HUES6 (cell line): ENCODE measurements at regions not wholly inside any gene's neighbourhood (a gene's known extent, or its start where the extent isn't known, plus 50 kb on each side); places are given as distances from the start of the nearest gene placed in this dataset.

Experiments used
- H3K27ac ChIP-seq: 2 replicates; pipeline ENCODE4 v1.7.0; 2013; ENCODE audit warnings: low read depth, mild to moderate bottlenecking, low read length, inconsistent platforms
- H3K27me3 ChIP-seq: 2 replicates; pipeline ENCODE4 v1.6.1; 2013; ENCODE audit warnings: low read length; ENCODE audit not compliant: control insufficient read depth, insufficient read depth
- H3K36me3 ChIP-seq: 2 replicates; pipeline ENCODE4 v1.6.1; 2013; ENCODE audit warnings: low read length; ENCODE audit not compliant: control insufficient read depth, insufficient read depth
- H3K4me1 ChIP-seq: 2 replicates; pipeline ENCODE4 v1.6.1; 2013; ENCODE audit warnings: low read length; ENCODE audit not compliant: control insufficient read depth, insufficient read depth
- H3K4me3 ChIP-seq: 2 replicates; pipeline ENCODE4 v1.5.1; 2013; ENCODE audit warnings: low read depth, low read length
- H3K9ac ChIP-seq: one replicate; pipeline ENCODE4 v1.6.1; 2013; ENCODE audit warnings: mild to moderate bottlenecking, low read length
- H3K9me3 ChIP-seq: 2 replicates; pipeline ENCODE4 v1.6.1; 2013; ENCODE audit warnings: low read depth, low read length; ENCODE audit not compliant: control insufficient read depth, insufficient read depth

DNA sequence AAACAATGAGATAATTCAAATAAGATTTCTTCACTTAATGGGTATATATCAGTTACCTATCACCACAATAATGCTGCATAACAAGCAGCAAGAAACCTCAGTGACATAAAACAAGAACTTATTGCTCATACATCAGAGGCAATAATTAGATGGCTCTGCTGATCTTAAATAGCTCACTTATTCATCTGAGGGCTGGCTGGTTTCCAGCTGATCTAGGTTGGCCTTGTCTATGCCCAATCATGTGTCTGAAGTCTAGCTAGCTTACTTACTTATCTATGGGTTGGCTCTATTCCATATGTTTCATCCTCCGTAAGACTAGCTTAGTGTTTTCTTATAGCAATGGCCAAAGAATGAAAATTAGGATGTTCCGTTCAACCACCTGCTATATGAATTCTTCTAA is 109.4 kb upstream of the AGTR1 start:
- Histone ChIP-seq H3K27ac (no peak overlapping the region), H3K9ac (no peak overlapping the region), H3K4me3 (no peak overlapping the region), H3K36me3 (no peaks in the 10 kb centered on the region), H3K27me3 (no peaks in the 10 kb centered on the region), H3K4me1 (no peaks in the 10 kb centered on the region), H3K9me3 (no peaks in the 10 kb centered on the region)

DNA sequence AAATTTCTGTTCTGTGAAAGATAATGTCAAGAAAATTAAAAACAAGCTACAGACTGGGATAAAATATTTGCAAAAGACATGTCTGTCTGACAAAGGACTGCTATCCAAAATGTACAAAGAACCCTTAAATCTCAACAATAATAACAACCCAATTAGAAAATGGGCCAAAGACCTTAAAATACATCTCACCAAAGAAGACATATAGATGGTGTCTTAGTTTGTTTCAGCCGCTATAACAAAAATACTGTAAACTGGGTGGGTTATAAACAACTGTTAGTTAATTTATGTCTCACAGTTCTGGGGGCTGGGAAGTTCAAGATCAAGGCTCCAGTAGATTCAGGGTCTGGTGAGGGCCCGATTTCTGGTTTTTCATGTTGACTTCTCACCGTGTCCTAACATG is 106.2 kb upstream of the AGTR1 start:
- H3K27ac ChIP-seq = no peak overlapping the region
- H3K4me1 ChIP-seq = no peaks in the 10 kb centered on the region
- H3K27me3 ChIP-seq = no peaks in the 10 kb centered on the region
- no peak overlapping the region for H3K9ac ChIP-seq
- H3K9me3 ChIP-seq = no peaks in the 10 kb centered on the region
- H3K36me3 ChIP-seq = no peaks in the 10 kb centered on the region
- H3K4me3 ChIP-seq = no peak overlapping the region

- Histone ChIP-seq H3K27ac (no peak overlapping the region), H3K36me3 (no peaks in the 10 kb centered on the region), H3K4me3 (no peak overlapping the region), H3K9ac (no peak overlapping the region), H3K4me1 (no peaks in the 10 kb centered on the region), H3K9me3 (no peaks in the 10 kb centered on the region), H3K27me3 (no peaks in the 10 kb centered on the region)
These were observed 99.1 kb upstream of the AGTR1 start for GRCh38 chr3:148598619-148599018.

GRCh38 chr3:148599481-148599880 is 98.2 kb upstream of the AGTR1 start:
- Histone ChIP-seq H3K9me3 (no peaks in the 10 kb centered on the region), H3K4me3 (no peak overlapping the region), H3K27me3 (no peaks in the 10 kb centered on the region), H3K9ac (no peak overlapping the region), H3K4me1 (no peaks in the 10 kb centered on the region), H3K36me3 (no peaks in the 10 kb centered on the region), H3K27ac (no peak overlapping the region)

GRCh38 chr3:148600440-148600839 is 97.3 kb upstream of the AGTR1 start:
- H3K4me3 ChIP-seq = no peak overlapping the region
- H3K36me3 ChIP-seq = no peaks in the 10 kb centered on the region
- no peak overlapping the region for H3K27ac ChIP-seq
- no peak overlapping the region for H3K9ac ChIP-seq
- no peaks in the 10 kb centered on the region for H3K4me1 ChIP-seq
- no peaks in the 10 kb centered on the region for H3K27me3 ChIP-seq
- no peaks in the 10 kb centered on the region for H3K9me3 ChIP-seq

GRCh38 chr3:148600902-148601765 is 96.6 kb upstream of the AGTR1 start:
- no peaks in the 10 kb centered on the region for H3K27me3 ChIP-seq
- H3K27ac ChIP-seq = no peak overlapping the region
- H3K36me3 ChIP-seq = no peaks in the 10 kb centered on the region
- no peak overlapping the region for H3K4me3 ChIP-seq
- no peaks in the 10 kb centered on the region for H3K4me1 ChIP-seq
- H3K9me3 ChIP-seq = no peaks in the 10 kb centered on the region
- peak overlapping the region; percentile 19 for H3K9ac ChIP-seq

DNA sequence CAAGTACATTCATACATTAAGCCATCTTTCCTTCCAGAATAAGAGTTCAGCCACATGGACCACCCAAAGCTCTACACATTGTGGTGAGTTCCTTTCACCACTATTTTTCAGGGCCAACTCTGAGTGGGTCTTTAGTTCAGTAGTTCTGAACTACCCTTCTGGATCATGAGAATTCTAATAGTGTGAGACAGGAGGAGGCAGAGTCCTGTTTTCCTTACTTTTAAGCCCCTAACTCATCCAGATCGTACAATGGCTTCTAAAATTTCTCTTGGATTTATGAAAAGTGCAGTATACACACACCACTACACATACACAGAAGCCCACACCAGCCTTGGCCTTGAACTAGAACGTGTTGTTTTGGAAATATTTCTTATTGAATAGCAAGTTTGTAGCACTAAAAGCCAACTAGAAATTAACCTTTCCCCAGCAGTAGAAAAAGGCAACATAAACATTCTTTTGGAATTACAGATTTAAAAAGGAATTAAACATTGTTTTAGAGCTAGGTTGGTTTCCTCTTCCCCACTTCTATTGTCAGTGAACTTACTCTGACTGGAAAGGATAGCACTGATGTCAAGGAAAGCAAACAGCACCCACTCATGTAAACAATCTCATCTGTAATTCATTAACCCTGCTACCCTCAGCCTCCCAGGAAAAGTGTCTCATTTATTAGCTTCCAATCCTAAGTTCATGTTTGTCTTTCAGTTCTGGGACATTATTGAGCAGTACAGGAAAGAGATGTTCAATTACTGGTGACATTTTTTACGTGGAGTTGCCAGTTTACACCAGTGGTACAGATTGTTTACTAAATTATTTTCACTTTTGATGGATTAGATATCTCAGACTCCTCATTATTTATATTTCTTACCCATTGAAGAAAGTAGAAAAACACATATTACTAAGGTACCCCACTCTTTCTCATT is 95.7 kb upstream of the AGTR1 start:
- no peak overlapping the region for H3K9ac ChIP-seq
- H3K4me3 ChIP-seq = no peak overlapping the region
- no peaks in the 10 kb centered on the region for H3K27me3 ChIP-seq
- H3K36me3 ChIP-seq = no peaks in the 10 kb centered on the region
- H3K27ac ChIP-seq = no peak overlapping the region
- H3K9me3 ChIP-seq = no peaks in the 10 kb centered on the region
- H3K4me1 ChIP-seq = no peaks in the 10 kb centered on the region

DNA sequence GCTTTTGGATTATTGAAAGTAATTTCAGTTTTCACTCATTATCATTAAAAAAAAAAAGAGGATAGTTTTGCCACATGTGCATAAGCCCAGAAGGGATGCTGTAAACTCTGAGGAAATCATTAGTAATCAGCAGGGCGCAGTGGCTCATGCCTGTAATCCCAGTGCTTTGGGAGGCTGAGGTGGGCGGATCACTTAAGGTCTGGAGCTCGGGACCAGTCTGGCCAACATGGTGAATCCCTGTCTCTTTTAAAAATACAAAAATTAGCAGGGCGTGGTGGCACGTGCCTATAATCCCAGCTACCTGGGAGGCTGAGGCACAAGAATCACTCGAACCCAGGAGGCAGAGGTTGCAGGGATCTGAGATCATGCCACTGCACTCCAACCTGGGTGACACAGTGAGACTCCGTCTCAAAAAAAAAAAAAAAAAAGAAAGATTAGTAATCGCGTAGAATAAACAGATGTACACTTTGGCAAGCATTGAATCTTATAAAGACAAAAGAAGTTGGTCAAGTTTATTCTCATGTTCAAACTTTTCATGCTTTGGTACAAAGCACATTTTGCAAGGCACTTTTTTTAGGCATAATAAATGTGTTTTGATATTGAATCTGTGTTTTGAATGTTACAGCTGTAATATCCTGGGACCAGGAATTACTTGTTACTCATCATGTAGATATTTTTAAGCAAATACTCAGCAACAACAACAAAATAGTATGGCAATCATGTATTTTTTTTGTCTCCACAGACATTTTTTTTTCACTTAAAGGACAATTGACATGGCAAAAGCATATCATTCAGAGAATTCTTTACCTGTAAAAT is 93.2 kb upstream of the AGTR1 start:
- no peaks in the 10 kb centered on the region for H3K9me3 ChIP-seq
- H3K27ac ChIP-seq = no peak overlapping the region
- no peaks in the 10 kb centered on the region for H3K36me3 ChIP-seq
- no peak overlapping the region for H3K4me3 ChIP-seq
- H3K27me3 ChIP-seq = no peaks in the 10 kb centered on the region
- H3K4me1 ChIP-seq = no peaks in the 10 kb centered on the region
- H3K9ac ChIP-seq = no peak overlapping the region

- H3K4me1 ChIP-seq = no peaks in the 10 kb centered on the region
- no peak overlapping the region for H3K4me3 ChIP-seq
- H3K27ac ChIP-seq = no peak overlapping the region
- H3K9me3 ChIP-seq = no peaks in the 10 kb centered on the region
- H3K36me3 ChIP-seq = no peaks in the 10 kb centered on the region
- no peak overlapping the region for H3K9ac ChIP-seq
- no peaks in the 10 kb centered on the region for H3K27me3 ChIP-seq
These were observed 92.2 kb upstream of the AGTR1 start for GRCh38 chr3:148605521-148605920.

DNA sequence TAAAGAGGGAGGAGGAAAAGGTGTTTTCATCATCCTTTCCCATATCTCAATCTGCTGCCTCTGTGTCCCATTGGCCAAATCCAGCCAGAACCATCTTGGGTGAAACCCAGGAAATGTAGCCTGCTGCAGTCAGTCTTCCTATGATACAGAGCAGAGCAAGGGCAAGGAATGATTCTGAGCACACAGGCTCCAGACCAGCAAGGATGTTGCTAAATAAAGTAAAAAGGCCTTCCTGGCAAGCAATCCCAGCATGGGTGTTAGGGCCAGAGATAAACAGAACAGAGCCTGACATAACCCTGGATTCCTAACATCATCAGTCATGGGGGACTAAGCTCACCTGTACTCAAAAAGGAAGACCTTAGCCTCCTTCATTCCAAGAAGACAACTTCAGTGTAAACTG is 90.7 kb upstream of the AGTR1 start:
- H3K27me3 ChIP-seq = no peaks in the 10 kb centered on the region
- no peak overlapping the region for H3K27ac ChIP-seq
- no peak overlapping the region for H3K4me3 ChIP-seq
- no peaks in the 10 kb centered on the region for H3K4me1 ChIP-seq
- H3K9ac ChIP-seq = no peak overlapping the region
- no peaks in the 10 kb centered on the region for H3K9me3 ChIP-seq
- no peaks in the 10 kb centered on the region for H3K36me3 ChIP-seq
